ENCODE measurements at regions not wholly inside any gene's neighbourhood (a gene's known extent, or its start where the extent isn't known, plus 50 kb on each side); places are given as distances from the start of the nearest gene placed in this dataset.
"Not testable (repeated sequence)": the region's sequence is repeated elsewhere in the genome, so short reads cannot be mapped to it uniquely, and the experiment has no call there.

DNA sequence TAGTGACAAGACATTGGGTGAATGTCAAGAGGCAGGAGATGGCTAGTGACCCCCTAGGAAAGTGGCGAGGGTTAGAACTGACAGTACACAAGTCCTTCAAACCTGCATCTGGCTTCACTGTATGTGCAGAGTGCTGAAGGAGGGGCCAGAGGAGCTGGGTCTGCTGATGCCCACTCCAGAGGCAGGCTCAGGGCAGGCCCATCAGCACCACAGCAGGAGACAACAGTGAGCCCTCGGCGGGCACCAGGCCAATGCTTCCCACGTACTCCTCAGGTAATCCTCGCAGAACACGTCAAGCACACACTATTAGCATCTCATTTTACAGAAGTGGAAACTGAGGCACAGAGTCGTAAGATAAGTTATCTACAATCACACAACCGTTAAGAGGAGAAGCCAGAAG is 76.1 kb upstream of the SH3PXD2B start:
- no peak for DNase-seq (ENCODE audit: low read depth in 2 of 3, low spot score in 2 of 3)

DNA sequence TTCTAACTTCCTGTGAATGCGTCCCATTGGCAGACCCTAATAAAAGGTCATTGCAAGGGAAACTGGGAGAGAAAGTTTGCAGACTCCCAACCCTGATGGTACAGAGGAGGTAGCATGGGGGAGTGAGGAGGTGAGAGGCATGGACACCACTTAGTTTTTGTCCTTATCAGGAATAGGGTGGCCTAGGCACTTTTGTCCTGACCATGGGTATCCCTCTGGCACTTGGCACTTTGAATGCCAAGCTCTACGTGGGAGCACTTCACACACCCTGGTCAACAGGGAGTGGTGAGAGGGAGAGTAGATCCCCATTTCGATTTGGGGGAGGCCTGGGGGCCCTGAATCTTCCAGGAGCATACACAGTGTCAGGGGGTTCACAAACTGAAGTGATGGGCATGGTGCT is 75.6 kb upstream of the SH3PXD2B start:
- no peak for DNase-seq (ENCODE audit: low read depth in 2 of 3, low spot score in 2 of 3)

DNA sequence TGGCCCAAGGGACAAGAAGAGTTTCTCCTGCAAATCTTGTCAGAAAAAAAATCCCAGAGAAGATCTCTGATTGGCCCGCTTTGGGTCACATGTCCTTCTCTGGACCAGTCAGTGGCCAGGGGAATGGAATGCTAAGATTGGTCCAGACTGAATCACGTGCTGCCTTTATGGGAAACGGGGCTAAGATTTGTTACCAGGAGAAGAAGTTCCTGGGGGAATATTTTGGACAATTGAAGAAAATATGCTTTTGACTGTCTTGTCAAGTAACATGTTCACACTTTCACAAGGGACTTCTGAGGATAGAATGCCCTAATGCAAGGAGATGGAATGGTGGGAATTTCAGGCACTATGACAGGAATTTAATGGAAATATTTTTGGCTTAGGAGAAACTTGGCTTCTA is 74.1 kb upstream of the SH3PXD2B start:
- no peak for DNase-seq (ENCODE audit: low read depth in 2 of 3, low spot score in 2 of 3)

DNA sequence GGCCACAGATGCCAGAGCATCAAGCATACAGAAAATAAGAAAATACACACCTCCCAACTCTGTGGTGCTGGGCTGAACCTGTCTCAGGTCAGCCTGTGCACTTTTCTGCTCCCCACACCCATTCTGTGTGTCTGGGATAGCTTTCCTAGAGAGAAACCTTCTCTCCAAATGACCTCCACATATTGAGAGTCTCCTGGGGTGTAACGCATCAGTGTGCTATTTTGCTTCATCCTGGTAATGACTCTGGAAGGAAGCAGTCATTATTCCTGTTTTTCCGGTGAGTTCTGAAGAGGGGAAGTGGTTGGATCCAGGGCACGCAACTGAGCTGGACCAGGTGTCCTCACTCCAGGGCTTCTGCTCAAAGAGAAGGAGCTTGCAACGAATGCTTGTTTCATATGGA is 73.2 kb upstream of the SH3PXD2B start:
- no peak for DNase-seq (ENCODE audit: low read depth in 2 of 3, low spot score in 2 of 3)

DNA sequence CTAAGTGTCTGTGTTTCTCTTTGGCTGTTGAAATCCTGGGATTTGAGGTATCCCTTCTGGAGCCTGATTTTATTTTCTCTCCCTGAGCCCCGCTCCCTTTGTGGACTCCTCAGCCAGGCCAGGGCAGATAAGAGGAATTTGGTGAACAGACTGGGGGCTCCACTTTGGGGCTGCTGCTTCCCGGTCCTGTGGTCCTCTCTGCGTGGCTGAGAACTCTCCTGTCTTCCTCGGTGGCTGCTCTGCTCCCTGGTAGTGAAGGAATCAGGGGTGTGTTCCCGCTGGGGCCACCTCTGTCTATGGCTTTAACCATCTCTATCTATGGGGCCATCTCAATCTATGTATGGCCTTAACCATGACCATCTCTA is 71.7 kb upstream of the SH3PXD2B start:
- no peak for DNase-seq (ENCODE audit: low read depth in 2 of 3, low spot score in 2 of 3)

DNA sequence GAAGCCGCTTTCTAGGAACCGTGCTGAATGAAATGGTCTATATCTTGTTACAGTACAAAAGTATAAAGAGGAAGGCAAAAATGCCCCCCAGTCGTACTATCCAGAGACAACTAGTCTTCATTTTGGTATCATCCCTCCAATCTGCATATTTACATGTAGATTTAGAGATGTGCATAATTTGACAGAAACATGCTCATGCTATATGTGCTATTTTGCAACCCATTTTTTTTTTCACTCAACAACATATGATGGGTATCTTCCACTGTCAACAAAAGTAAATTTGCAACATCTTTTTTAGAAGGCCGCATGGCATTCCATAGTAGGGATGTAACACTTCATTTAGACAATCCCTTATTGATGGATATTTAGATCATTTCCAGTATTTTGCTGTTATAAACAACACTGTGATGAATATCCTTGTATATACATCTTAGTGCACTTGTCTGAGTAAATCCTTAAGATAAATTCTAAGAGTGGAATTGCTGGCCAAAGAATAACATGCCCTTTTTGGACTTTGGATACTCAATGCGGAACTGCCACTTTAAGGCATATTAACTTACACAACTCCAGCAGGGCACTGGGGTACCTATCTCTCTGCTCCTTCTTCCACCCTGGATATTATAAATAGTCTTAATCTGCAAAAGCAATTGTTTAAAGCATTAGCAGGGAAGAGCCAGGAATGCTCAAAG is 71.1 kb upstream of the SH3PXD2B start:
- no peak for DNase-seq (ENCODE audit: low read depth in 2 of 3, low spot score in 2 of 3)

DNA sequence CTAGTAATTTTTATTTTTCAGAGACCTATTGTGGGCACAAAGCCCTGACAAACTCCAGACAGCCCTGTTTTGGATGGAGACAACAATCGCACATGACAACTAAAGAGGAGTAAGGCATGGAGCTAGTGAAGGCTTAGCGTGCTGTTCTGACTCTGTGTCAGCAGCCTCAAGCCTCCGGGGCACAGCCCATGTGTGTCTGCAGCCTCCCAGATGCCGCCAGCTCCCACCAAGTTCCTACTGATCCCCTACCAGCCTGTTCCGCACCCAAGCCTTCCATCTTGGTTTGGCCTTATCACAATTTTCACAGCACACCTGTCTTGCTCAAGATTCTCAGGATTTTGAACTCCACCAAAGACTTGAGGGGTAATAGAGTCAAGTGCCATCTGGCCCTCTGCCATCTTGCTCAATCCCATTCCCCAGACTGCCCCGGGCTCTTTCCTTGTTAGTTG is 70.3 kb upstream of the SH3PXD2B start:
- no peak for DNase-seq (ENCODE audit: low read depth in 2 of 3, low spot score in 2 of 3)

DNA sequence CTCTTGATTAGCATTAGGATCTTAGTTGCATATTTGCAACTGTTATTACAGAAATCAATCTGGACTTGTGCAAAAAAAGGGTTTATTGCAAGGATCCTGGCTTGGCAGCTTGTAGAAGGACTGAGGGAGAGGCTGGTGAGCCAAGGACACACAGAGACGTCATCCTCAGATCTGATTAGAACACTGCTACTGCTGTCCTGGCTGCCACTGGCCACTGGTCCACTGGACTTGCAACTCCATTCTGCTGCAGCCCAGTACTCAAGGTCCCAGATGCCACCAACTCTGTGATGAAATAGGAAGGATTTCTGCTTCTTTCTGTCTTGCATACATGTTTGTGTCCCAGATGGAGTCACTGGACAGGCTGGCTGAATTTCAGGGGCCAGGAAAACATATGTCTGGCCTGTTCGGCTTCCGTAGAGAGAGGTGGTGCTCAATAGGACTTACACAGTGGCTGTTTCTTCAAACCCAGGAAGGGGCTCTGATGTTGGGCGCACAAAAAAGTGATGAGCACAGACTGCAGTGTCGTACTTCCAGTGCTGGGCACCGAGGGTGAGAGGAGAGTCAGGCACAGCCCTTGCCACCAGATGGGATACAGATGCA is 68.9 kb upstream of the SH3PXD2B start:
- no peak for DNase-seq (ENCODE audit: low read depth in 2 of 3, low spot score in 2 of 3)

DNA sequence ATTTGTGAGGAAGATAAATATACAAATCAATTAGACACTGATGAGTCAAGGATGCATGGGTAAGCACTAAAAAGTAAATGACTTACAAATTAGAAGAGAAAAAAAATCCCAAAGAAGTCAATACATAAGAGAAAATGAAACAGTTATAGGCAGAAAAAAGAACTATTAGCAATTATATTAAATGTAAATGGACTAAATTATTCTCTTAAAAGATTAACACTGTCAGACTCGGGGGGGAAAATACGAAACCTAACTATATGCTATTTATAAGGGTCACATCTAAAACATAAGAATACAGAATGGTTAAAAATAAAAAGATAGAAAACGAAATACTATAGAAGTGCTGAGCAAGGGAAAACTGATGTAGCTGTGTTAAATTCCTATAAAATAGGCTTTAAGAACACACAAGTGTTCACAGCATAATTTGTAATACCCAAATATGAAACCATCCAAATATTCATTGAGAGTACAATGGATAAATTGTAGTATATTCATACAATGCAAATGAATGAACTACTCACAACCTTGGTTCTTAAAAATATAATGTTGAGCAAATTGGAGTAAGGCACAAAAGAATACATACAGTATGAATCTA is 67.1 kb upstream of the SH3PXD2B start:
- no peak for DNase-seq (ENCODE audit: low read depth in 2 of 3, low spot score in 2 of 3)

DNA sequence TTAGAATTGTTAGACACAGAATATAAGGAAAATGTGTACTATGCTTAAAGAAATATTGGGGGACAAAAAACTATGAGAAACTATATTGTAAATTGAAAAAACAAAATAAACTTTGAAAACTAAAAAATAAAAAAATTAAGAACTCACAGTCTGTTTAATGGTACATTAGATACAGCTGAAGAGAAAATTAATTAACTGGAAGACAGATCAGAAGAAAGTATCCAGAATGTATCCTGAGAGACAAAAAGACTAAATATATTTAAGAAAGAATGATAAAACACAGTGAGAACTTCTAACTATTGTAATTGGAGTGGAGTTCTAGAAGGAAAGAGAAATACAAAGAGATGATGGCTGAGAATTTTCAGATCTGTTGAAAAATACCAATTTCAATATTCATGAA is 57.6 kb upstream of the SH3PXD2B start:
- no peak for DNase-seq (ENCODE audit: low read depth in 2 of 3, low spot score in 2 of 3)

DNA sequence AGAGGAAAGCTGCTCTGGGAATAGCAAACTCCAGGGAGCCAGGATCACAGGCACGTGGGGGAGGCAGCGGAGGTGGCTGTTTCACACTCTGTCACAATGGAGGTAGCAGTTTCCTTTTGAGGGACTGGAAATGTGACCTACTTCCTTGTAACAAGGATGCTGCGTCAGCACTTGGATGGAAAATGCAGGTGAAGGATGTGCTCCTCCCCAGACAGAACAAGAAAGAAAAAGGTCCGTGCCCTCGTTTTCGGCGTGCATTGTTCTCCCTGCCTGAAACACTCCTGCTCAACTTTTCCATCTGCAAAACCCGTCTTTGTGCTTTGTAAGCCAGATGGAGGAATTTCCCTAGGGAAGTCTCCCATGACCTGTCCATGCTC is 55.1 kb upstream of the SH3PXD2B start:
- no peak for DNase-seq (ENCODE audit: low read depth in 2 of 3, low spot score in 2 of 3)

DNA sequence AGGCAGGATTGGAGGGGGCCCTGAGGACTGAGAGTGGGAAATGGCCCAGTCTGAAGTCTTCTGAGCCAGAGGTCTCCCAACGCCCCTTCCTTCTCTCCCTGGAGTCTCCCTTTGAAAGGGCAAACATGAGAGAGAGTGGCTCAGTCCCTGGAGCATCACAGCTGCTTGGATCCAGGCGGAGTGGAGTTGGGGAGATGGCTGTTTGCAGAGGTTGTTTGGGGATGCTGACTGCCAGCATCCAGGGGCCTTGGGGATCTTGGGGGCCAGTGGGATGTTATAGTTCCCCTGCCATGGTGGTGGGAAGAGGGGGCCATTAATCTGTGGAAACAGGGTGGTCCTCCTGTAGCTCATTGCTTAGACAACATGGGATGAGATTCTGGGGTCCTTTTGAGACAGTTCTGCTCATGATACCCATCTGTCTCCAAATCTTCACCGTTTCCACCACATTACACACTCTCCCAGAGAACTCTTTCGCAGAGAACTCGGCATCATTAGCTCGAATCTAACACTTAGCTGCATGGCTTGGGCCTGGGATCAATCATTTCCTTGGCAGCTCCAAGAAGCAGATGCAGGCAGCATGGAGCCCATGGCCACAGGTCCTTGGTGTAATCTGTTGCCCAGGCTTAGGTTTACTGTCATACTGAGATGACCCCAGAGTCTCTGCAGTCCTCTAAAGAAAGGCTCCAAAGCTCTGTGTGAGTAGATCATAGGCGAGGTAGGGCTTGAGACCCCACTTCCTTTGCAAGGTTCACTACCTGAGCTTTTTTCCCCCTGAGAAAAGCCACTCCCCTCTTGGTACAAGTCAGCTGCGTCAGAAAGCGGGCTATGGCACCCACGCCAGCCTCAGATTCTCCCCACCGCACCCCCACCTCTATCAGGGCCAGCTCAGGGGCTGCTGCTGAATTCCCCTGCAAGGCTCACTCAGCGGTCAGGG is 54.4 kb upstream of the SH3PXD2B start:
- DNase-seq (ENCODE audit: low read depth in 2 of 3, low spot score in 2 of 3), result no peak

DNA sequence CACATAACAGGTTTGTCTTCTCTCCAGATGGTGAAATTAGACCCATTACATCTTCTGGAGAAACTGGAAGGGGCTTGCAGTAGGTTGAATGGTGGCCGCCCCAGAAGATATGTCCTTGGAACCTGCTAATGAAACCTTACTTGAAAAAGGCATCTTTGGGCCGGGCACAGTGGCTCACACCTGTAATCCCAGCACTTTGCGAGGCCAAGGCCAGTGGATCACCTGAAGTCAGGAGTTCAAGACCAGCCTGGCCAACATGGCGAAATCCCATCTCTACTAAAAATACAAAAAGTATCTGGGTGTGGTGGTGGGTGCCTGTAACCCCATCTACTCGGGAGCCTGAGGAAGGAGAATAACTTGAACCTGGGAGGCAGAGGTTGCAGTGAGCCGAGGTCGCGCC is 53.2 kb upstream of the SH3PXD2B start:
- not testable (repeated sequence) for DNase-seq (ENCODE audit: low read depth in 2 of 3, low spot score in 2 of 3)

DNA sequence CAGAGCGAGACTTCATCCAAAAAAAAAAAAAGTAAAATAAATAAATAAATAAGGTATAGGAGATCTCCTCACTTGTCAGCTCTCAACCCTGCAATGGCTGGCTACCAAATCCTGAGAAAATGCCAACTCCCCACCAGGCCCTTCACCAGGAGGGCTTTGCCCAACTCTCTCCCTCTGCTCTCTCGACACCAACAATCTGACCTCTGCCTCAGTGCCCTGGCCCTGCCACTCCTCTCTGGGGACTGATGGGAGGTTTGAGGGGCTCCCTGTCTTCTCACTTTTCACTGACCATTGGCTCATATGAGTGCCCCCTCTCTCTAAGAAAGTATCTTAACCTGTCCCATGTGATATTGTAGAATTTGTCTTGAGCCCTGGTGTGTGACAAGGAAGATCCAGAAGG is 52.6 kb upstream of the SH3PXD2B start:
- no peak for DNase-seq (ENCODE audit: low read depth in 2 of 3, low spot score in 2 of 3)

DNA sequence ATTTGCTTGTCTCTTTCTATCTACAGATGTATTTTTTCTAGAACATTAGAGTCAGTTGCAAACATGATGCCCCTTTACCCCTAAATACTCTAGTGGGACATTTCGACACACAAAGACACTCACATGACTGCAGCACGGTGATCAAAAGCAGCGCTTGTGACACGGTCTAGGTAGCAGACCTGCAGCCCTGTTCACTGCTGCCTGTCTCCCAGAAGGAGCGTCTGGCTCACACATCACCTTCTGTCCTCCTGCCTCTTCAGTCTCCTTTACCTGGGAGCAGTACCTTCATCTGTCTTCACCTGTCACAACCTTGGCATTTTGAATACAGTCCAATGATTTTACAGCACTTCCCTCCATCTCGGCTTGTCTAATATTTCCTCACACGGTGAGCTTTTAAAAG is 51.9 kb upstream of the SH3PXD2B start:
- no peak for DNase-seq (ENCODE audit: low read depth in 2 of 3, low spot score in 2 of 3)

DNA sequence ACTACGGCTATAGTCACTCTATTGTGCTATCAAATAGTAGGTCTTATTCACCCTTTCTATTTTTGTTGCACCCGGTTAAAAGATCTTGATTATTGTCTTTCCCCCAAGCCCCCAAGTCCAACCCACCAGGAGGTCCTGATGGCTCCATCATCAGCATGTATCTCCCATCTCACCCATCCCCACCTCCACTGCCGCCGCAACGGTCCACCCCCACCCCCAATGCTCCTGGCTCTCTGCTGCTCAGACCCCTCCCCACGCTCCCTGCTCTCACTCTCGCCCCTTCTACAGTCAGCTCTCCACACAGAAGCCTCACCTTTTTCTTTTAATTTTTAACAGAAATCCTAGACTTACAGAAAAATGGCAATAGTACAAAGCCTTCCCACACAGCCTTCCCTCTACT is 51.5 kb upstream of the SH3PXD2B start:
- no peak for DNase-seq (ENCODE audit: low read depth in 2 of 3, low spot score in 2 of 3)

DNA sequence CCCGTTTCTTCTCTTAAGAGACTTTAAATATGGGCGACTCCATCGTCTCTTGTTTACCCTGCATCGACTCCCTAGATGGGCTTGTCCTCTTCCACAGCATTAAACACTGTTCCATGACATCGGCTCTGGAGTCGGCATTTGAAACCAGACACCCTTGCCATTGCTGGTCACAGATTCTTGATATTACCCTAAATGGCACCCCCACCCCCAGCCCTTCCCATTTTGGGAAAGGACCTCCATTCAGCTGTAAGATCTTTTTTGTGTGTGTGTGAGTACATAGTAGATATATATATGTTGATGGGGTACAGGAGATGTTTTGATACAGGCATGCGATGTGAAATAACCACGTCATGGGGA is 51.1 kb upstream of the SH3PXD2B start:
- no peak for DNase-seq (ENCODE audit: low read depth in 2 of 3, low spot score in 2 of 3)

DNA sequence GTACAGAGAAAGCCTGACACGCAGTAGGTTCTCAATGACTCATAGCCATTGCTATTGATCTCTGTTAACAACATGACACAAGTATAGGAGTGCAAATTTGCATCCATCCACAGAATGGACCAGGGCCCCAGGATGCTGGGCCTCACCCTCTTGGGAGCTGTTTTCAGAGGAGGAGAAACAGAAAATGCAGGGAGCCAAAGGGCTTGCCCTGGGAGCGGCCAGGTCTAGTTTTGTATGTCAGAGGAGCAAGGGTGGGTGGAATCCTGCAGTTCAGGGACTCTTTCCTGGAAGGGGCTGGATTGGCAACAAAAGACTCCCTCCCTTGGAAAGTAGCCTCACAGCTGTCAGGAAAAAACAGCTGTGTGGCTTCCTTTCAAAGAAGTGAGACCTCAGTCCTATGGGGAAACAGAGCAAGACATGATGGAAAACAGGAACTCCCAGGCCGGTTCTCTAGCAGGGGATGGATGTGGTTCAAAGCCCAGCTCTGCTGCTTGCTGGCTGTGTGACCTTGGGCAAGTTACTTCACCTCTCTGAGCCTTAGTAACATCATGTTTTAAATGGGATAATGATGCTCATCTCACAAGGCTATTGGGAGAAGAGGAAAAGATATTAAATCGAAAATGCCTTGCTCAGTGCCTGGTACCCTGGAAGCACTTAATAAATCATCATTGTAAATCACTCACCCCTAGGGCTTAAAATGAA is 50.5 kb upstream of the SH3PXD2B start:
- no peak for DNase-seq (ENCODE audit: low read depth in 2 of 3, low spot score in 2 of 3)

DNA sequence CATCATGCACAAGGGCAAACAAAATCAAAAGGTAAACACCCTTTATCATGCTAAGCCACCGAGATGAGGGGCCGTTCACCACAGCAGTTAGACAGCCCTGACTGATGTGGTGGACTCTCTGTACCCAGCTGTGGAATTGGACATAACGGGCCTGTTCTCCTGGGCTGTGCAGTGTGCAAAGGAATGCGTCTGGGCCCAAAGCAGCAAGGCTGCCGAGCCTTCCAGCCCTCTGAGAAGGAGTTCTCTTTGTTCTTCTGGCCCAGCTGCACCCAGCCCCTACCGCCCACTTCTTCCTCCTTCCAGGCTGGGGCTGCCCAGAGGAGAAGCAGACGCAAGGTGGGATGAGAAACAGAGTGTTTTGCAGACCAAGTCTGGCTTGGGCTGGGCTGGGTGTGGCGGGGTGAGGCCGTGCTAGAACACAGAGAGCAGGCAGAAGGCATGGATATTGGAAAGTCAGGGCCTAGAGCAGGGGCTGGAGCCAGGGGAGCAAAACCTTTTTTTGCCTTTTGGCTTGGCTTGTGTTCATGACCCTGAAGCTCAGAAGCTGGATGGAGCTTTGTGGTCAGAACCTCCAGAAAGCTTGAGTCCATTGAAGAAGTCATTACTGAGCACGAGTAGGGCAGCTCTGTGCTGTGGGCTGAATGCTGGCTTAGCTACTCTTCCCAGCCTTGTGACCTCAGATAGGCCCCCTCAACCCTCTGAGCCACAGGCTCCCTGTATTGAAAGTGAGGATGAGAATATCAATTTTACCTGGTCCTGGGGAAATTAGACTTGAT is 49.8 kb upstream of the SH3PXD2B start:
- no peak for DNase-seq (ENCODE audit: low read depth in 2 of 3, low spot score in 2 of 3)
